GM12878 (cell line): ENCODE measurements at regions not wholly inside any gene's neighbourhood (a gene's known extent, or its start where the extent isn't known, plus 50 kb on each side); places are given as distances from the start of the nearest gene placed in this dataset.

ENCODE experiments used
- CBX3 ChIP-seq: fragments of 200-600 bp; sonication (generic); IDR thresholded peaks from 2 replicates; pipeline ENCODE4 v1.6.1; 2016; ENCODE audit warnings: low read depth, borderline replicate concordance
- EP300 ChIP-seq, 2 experiments: fragments of 150-350 bp in 1 of 2; IDR thresholded peaks; 2 replicates each; pipeline ENCODE4 v1.6.1; 2011 to 2012; ENCODE audit warnings: low read depth in 2 of 2, low read length in 2 of 2, borderline replicate concordance in 1 of 2, improper control_type of control experiment in 1 of 2, inconsistent platforms in 1 of 2; ENCODE audit not compliant: control insufficient read depth in 1 of 2
- JUND ChIP-seq: IDR thresholded peaks from 2 replicates; pipeline ENCODE4 v1.6.1; 2012; ENCODE audit warnings: low read depth, mild to moderate bottlenecking, low read length, improper control_type of control experiment, moderate library complexity
- POLR2AphosphoS5 ChIP-seq: IDR thresholded peaks from 2 replicates; pipeline ENCODE4 v1.6.1; 2011; ENCODE audit warnings: mild to moderate bottlenecking, low read length, inconsistent platforms

DNA sequence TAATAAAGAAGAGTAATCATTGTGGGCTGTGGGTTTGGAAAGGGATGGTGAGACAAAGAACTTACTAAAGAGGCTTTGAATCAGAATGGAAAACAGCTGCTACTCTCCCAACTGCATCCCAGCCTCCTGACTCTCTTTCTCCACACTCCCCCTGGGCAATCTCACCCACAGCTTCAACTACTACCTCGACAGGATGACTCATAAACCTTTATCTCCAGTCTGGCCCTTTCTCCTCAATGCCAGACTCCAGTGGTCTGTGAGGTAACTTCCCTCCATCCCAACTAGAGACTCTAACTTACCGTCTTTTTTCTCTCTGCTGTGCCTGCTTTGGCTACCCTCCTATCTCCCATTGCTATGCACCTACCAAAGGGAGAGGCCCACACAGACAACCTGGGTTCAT is 135.3 kb upstream of the RREB1 start:
- no peak for TF ChIP-seq JUND
- no peak for TF ChIP-seq CBX3
- no peak for TF ChIP-seq POLR2AphosphoS5
- TF ChIP-seq EP300 (IDR thresholded peaks at IDR 0.05; ENCODE audit: borderline replicate concordance in 1 of 2, control insufficient read depth in 1 of 2, low read depth in 2 of 2, low read length in 2 of 2): no peak
